Esophagus muscularis mucosa (tissue), 3 donors: ENCODE measurements at regions not wholly inside any gene's neighbourhood (a gene's known extent, or its start where the extent isn't known, plus 50 kb on each side); places are given as distances from the start of the nearest gene placed in this dataset.

ENCODE experiments used
- POLR2A ChIP-seq: fragments of 450-650 bp; IDR thresholded peaks from one replicate; pipeline ENCODE4 v1.6.1; 2017; ENCODE audit warnings: antibody characterized with exemption, moderate library complexity, mild to moderate bottlenecking, low read depth
- TF ChIP-seq, protein P1 (sequence below), 3 experiments: fragments of 200-600 bp in 2 of 3; fragments of 450-650 bp in 1 of 3; sonication (generic) in 2 of 3; IDR thresholded peaks; one replicate each; pipeline ENCODE4 v1.5.1; 2017 to 2019; ENCODE audit warnings: antibody characterized with exemption in 3 of 3, mild to moderate bottlenecking in 2 of 3, moderate library complexity in 1 of 3

DNA sequence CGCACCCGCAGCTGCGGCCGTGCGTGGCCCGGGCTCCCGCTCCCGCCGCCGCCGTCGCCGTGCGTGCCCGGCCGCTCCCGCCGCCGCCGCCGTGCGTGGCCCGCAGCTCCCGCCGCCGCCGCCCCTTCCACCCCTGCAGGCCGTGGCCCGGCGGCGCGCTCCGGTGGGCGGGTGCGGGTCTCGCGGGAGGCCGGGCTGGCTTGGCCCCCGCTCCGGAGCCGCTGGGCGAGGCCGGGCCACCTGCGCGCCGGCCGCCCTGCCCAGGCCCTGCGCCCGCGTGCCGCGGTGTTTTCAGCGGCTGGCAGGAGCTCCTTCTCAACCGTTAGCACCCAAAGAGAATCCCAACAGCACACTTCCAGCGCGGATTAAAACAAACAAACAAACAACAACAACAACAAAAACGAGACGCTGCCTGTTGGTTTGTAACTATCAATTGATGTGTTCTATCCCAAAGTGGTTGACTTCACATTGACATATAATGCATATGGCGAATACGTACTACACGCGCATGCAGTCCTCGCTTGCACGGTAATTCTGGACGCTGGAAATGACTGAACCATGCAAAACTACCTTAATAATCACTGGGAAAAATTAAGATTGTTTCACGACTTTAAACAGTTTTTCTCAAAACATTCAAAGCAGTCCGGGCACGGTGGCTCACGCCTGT lies 113.7 kb upstream of the GOLGA8J start:
- TF ChIP-seq POLR2A = no peak
- TF ChIP-seq, protein P1, sequence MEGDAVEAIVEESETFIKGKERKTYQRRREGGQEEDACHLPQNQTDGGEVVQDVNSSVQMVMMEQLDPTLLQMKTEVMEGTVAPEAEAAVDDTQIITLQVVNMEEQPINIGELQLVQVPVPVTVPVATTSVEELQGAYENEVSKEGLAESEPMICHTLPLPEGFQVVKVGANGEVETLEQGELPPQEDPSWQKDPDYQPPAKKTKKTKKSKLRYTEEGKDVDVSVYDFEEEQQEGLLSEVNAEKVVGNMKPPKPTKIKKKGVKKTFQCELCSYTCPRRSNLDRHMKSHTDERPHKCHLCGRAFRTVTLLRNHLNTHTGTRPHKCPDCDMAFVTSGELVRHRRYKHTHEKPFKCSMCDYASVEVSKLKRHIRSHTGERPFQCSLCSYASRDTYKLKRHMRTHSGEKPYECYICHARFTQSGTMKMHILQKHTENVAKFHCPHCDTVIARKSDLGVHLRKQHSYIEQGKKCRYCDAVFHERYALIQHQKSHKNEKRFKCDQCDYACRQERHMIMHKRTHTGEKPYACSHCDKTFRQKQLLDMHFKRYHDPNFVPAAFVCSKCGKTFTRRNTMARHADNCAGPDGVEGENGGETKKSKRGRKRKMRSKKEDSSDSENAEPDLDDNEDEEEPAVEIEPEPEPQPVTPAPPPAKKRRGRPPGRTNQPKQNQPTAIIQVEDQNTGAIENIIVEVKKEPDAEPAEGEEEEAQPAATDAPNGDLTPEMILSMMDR (IDR thresholded peaks at IDR 0.05) = no peak
